HG02763 (cell line): ENCODE measurements at regions not wholly inside any gene's neighbourhood (a gene's known extent, or its start where the extent isn't known, plus 50 kb on each side); places are given as distances from the start of the nearest gene placed in this dataset.
"Not testable (repeated sequence)": the region's sequence is repeated elsewhere in the genome, so short reads cannot be mapped to it uniquely, and the experiment has no call there.

Experiments
- ATAC-seq: cut with Tn5 transposase; IDR thresholded peaks from one replicate; pipeline ENCODE4 v1.9.1; 2021; ENCODE audit warnings: mild to moderate bottlenecking, moderate library complexity; ENCODE audit not compliant: unreplicated experiment

- ATAC-seq, result no peak
These were observed 52.8 kb upstream of the VWDE start for GRCh38 chr7:12456506-12456905.

GRCh38 chr7:12458520-12459131 lies 55.0 kb upstream of the VWDE start:
- peak; percentile 97 for ATAC-seq

GRCh38 chr7:12467837-12468236 lies 64.2 kb upstream of the VWDE start:
- no peak for ATAC-seq

- ATAC-seq, result no peak
These were observed 65.9 kb upstream of the VWDE start for GRCh38 chr7:12469568-12469967.

- no peak for ATAC-seq
These were observed 67.3 kb upstream of the VWDE start for GRCh38 chr7:12470930-12471329.

GRCh38 chr7:12474035-12474434 lies 70.4 kb upstream of the VWDE start:
- ATAC-seq, result no peak

GRCh38 chr7:12475362-12476063 lies 71.8 kb upstream of the VWDE start:
- ATAC-seq, result no peak

- ATAC-seq, result no peak
These were observed 74.0 kb upstream of the VWDE start for GRCh38 chr7:12477620-12478019.

GRCh38 chr7:12481722-12482121 lies 78.1 kb upstream of the VWDE start:
- ATAC-seq, result peak; percentile 95

GRCh38 chr7:12485845-12486244 lies 82.2 kb upstream of the VWDE start:
- ATAC-seq, result no peak

- ATAC-seq, result no peak
These were observed 82.2 kb upstream of the SCIN start for GRCh38 chr7:12488341-12488740.

- ATAC-seq, result peak; percentile 66
These were observed 80.3 kb upstream of the SCIN start for GRCh38 chr7:12490107-12490688.

GRCh38 chr7:12490940-12491339 lies 79.6 kb upstream of the SCIN start:
- ATAC-seq, result no peak

- ATAC-seq, result no peak
These were observed 79.0 kb upstream of the SCIN start for GRCh38 chr7:12491526-12491925.

GRCh38 chr7:12493407-12493806 lies 77.1 kb upstream of the SCIN start:
- no peak for ATAC-seq

GRCh38 chr7:12493863-12494686 lies 76.4 kb upstream of the SCIN start:
- no peak for ATAC-seq

GRCh38 chr7:12494687-12495024 lies 75.9 kb upstream of the SCIN start:
- ATAC-seq, result no peak

- ATAC-seq, result not testable (repeated sequence)
These were observed 73.4 kb upstream of the SCIN start for GRCh38 chr7:12496901-12497674.

- ATAC-seq, result peak; percentile 47
These were observed 66.4 kb upstream of the SCIN start for GRCh38 chr7:12504149-12504548.

GRCh38 chr7:12508005-12508404 lies 62.5 kb upstream of the SCIN start:
- no peak for ATAC-seq

- ATAC-seq, result no peak
These were observed 62.0 kb upstream of the SCIN start for GRCh38 chr7:12508554-12508953.
